MM.1S (cell line): ENCODE measurements at regions not wholly inside any gene's neighbourhood (a gene's known extent, or its start where the extent isn't known, plus 50 kb on each side); places are given as distances from the start of the nearest gene placed in this dataset.

Experiments used
- DNase-seq: peaks from one replicate; pipeline ENCODE4 v3.0.0-alpha.2; 2015
- H2AFZ ChIP-seq: fragments of 300-600 bp; sonication (generic); 2 replicates; pipeline ENCODE4 v1.6.0; 2016; ENCODE audit warnings: antibody characterized with exemption, low read length
- H3F3A ChIP-seq: fragments of 300-600 bp; sonication (generic); 2 replicates; pipeline ENCODE4 v1.6.1; 2016; ENCODE audit warnings: mild to moderate bottlenecking, antibody characterized with exemption, low read length, moderate library complexity, mixed read lengths; ENCODE audit not compliant: insufficient read depth
- H3K27ac ChIP-seq: fragments of 300-600 bp; sonication (generic); 2 replicates; pipeline ENCODE4 v1.5.1; 2016; ENCODE audit warnings: mild to moderate bottlenecking, low read length
- H3K27me3 ChIP-seq: fragments of 300-600 bp; sonication (generic); replicated peaks from 2 replicates; pipeline ENCODE4 v1.6.0; 2016; ENCODE audit warnings: low read length; ENCODE audit not compliant: insufficient read depth
- H3K36me3 ChIP-seq: fragments of 300-600 bp; sonication (generic); replicated peaks from 2 replicates; pipeline ENCODE4 v1.6.1; 2016; ENCODE audit warnings: mild to moderate bottlenecking, low read length, mixed read lengths; ENCODE audit not compliant: insufficient read depth
- H3K4me1 ChIP-seq: fragments of 300-600 bp; sonication (generic); 2 replicates; pipeline ENCODE4 v1.6.1; 2016; ENCODE audit warnings: low read length, mixed read lengths
- H3K4me2 ChIP-seq: fragments of 300-600 bp; sonication (generic); 2 replicates; pipeline ENCODE4 v1.6.0; 2016; ENCODE audit warnings: low read depth, low read length
- H3K4me3 ChIP-seq: fragments of 300-600 bp; sonication (generic); 2 replicates; pipeline ENCODE4 v1.5.1; 2016; ENCODE audit warnings: low read length, mixed read lengths
- H3K79me2 ChIP-seq: fragments of 300-600 bp; sonication (generic); 2 replicates; pipeline ENCODE4 v1.6.1; 2016; ENCODE audit warnings: mixed run types, low read length, mixed read lengths
- H3K9ac ChIP-seq: fragments of 300-600 bp; sonication (generic); 2 replicates; pipeline ENCODE4 v1.6.1; 2016; ENCODE audit warnings: low read length, mixed read lengths
- H3K9me2 ChIP-seq: fragments of 300-600 bp; sonication (generic); replicated peaks from 2 replicates; pipeline ENCODE4 v1.6.1; 2016; ENCODE audit warnings: mild to moderate bottlenecking, low read length, mixed read lengths; ENCODE audit not compliant: insufficient read depth
- H3K9me3 ChIP-seq: fragments of 300-600 bp; sonication (generic); replicated peaks from 2 replicates; pipeline ENCODE4 v1.6.1; 2016; ENCODE audit warnings: mild to moderate bottlenecking, low read length, mixed read lengths; ENCODE audit not compliant: insufficient read depth
- H4K20me1 ChIP-seq: fragments of 300-600 bp; sonication (generic); 2 replicates; pipeline ENCODE4 v1.6.1; 2016; ENCODE audit warnings: mild to moderate bottlenecking, low read length, moderate library complexity, mixed read lengths; ENCODE audit not compliant: insufficient read depth
- EZH2 ChIP-seq: fragments of 300-600 bp; sonication (generic); optimal IDR thresholded peaks from 2 replicates; pipeline ENCODE3; 2017; ENCODE audit warnings: low read depth, mild to moderate bottlenecking, antibody characterized with exemption, low read length, mixed read lengths
- EZH2phosphoT487 ChIP-seq: fragments of 300-600 bp; sonication (generic); IDR thresholded peaks from 2 replicates; pipeline ENCODE4 v1.6.1; 2018; ENCODE audit warnings: antibody characterized with exemption, low read length
- TF ChIP-seq, protein P1 (sequence below): fragments of 300-600 bp; sonication (generic); IDR thresholded peaks from 2 replicates; pipeline ENCODE4 v1.5.1; 2016; ENCODE audit warnings: antibody characterized with exemption, low read length, mixed read lengths

DNA sequence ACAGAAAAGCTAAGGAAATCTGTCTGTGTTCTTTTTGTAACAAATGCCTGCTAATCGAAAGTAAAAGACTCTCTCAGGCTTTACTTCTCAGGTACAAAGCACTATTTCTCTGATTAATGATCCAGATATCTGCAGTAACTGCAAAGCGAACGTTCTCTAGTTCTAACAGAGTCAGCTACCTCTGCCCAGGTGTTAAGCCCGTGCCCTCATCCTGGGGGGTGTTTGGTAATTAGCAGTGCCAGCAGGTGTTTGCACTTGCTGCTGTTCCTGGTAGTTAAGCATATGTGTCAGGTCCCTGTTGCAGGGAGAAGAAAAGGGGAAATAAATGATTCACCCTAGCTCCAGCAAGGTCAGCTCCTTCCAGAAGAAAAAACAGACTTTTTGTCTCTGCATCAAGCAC lies 58.8 kb upstream of the CRIM1 start:
- Histone ChIP-seq H3K9me2 (no peaks in the 10 kb centered on the region), H3K79me2 (no peaks in the 10 kb centered on the region), H2AFZ (no peak overlapping the region), H3K36me3 (no peaks in the 10 kb centered on the region), H3K27me3 (no peaks in the 10 kb centered on the region), H3K9me3 (no peaks in the 10 kb centered on the region), H3K4me1 (no peaks in the 10 kb centered on the region), H3K9ac (no peak overlapping the region), H3K4me2 (no peak overlapping the region), H3K27ac (no peak overlapping the region), H3K4me3 (no peak overlapping the region), H4K20me1 (no peaks in the 10 kb centered on the region), H3F3A (no peaks in the 10 kb centered on the region)
- TF ChIP-seq EZH2phosphoT487, result no peak
- TF ChIP-seq, protein P1, sequence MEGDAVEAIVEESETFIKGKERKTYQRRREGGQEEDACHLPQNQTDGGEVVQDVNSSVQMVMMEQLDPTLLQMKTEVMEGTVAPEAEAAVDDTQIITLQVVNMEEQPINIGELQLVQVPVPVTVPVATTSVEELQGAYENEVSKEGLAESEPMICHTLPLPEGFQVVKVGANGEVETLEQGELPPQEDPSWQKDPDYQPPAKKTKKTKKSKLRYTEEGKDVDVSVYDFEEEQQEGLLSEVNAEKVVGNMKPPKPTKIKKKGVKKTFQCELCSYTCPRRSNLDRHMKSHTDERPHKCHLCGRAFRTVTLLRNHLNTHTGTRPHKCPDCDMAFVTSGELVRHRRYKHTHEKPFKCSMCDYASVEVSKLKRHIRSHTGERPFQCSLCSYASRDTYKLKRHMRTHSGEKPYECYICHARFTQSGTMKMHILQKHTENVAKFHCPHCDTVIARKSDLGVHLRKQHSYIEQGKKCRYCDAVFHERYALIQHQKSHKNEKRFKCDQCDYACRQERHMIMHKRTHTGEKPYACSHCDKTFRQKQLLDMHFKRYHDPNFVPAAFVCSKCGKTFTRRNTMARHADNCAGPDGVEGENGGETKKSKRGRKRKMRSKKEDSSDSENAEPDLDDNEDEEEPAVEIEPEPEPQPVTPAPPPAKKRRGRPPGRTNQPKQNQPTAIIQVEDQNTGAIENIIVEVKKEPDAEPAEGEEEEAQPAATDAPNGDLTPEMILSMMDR, result no peak
- TF ChIP-seq EZH2, result no peak
- no peak for DNase-seq

DNA sequence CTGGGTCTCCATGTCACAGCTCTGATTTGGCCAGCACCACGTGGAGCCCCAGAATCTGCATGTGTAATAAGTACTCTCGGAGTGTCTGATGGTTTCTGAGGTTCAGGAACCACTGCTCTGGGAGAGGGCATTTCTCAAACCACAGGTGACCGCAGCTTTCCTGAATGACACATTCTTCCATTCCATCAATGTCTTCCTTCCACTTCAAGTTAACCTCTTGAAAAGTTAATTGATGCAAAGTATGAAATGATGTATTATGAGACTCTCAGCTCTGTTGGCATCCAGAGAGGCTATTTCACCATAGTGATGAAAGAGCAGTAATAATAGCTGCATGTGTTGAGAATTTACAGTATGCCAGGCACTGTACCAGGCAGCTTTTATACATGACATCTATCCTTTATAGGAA lies 61.3 kb upstream of the CRIM1 start:
- Histone ChIP-seq H3K27ac (no peak overlapping the region), H3K79me2 (no peaks in the 10 kb centered on the region), H3K9me3 (no peaks in the 10 kb centered on the region), H3K4me2 (no peak overlapping the region), H3K27me3 (no peaks in the 10 kb centered on the region), H3K9ac (no peak overlapping the region), H4K20me1 (no peaks in the 10 kb centered on the region), H3F3A (no peaks in the 10 kb centered on the region), H2AFZ (no peak overlapping the region), H3K4me3 (no peak overlapping the region), H3K9me2 (no peaks in the 10 kb centered on the region), H3K4me1 (no peaks in the 10 kb centered on the region), H3K36me3 (no peaks in the 10 kb centered on the region)
- no peak for DNase-seq
- TF ChIP-seq, protein P1, result no peak
- no peak for TF ChIP-seq EZH2
- TF ChIP-seq EZH2phosphoT487, result no peak

DNA sequence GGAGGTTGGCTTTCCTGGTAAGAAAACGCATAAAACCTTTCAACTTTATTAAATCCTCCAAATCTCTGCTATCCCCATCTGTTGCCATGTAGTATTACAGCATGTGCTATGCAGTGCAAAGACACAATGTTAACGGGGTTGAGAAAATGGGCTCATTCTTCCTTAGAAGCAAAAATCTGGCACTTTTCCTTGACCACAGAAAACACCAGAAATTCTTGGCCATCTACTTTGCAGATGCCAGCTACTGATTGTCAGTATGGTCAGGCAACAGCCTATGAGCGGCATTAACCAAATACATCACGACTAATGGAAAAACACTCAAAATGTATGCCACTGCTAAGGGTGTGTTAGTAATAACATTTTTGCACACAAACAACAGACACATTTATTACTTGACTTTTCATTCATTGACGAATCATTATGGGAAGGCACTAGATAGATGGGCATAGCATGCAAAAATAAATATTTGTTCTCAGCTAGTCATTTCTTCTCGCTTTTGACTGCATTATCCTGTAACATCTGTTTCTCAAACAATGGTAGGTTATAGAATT lies 65.2 kb upstream of the CRIM1 start:
- no peaks in the 10 kb centered on the region for H3K79me2 ChIP-seq
- no peak overlapping the region for H2AFZ ChIP-seq
- H3K27me3 ChIP-seq, result no peaks in the 10 kb centered on the region
- no peaks in the 10 kb centered on the region for H3K4me1 ChIP-seq
- no peak overlapping the region for H3K4me2 ChIP-seq
- no peaks in the 10 kb centered on the region for H3K9me2 ChIP-seq
- no peaks in the 10 kb centered on the region for H3K9me3 ChIP-seq
- no peak overlapping the region for H3K4me3 ChIP-seq
- no peak overlapping the region for H3K9ac ChIP-seq
- no peak for TF ChIP-seq EZH2
- TF ChIP-seq EZH2phosphoT487, result no peak
- TF ChIP-seq, protein P1, result no peak
- no peaks in the 10 kb centered on the region for H4K20me1 ChIP-seq
- no peak overlapping the region for H3K27ac ChIP-seq
- no peak for DNase-seq
- no peaks in the 10 kb centered on the region for H3K36me3 ChIP-seq
- no peaks in the 10 kb centered on the region for H3F3A ChIP-seq
